Duodenal mucosa (tissue), 2 donors: ENCODE measurements at regions not wholly inside any gene's neighbourhood (a gene's known extent, or its start where the extent isn't known, plus 50 kb on each side); places are given as distances from the start of the nearest gene placed in this dataset.
"Not testable (repeated sequence)": the region's sequence is repeated elsewhere in the genome, so short reads cannot be mapped to it uniquely, and the experiment has no call there.

Experiments used
- H3K27ac ChIP-seq: one replicate; pipeline ENCODE4 v1.7.0; 2013; ENCODE audit warnings: low read depth, low read length
- H3K27me3 ChIP-seq, 2 donors: one replicate each; pipeline ENCODE4 v1.7.0; 2013; ENCODE audit warnings: low read length in 2 of 2, control low read depth in 1 of 2; ENCODE audit not compliant: insufficient read depth in 2 of 2, control insufficient read depth in 1 of 2
- H3K36me3 ChIP-seq, 2 donors: one replicate each; pipeline ENCODE4 v1.7.0; 2013; ENCODE audit warnings: low read length in 2 of 2, control low read depth in 1 of 2; ENCODE audit not compliant: insufficient read depth in 2 of 2, control insufficient read depth in 1 of 2
- H3K4me1 ChIP-seq, 2 donors: one replicate each; pipeline ENCODE4 v1.7.0; 2013; ENCODE audit warnings: low read length in 2 of 2, control low read depth in 1 of 2; ENCODE audit not compliant: insufficient read depth in 2 of 2, control insufficient read depth in 1 of 2
- H3K4me3 ChIP-seq, 2 donors: one replicate each; pipeline ENCODE4 v1.7.0; 2013; ENCODE audit warnings: low read length in 2 of 2, low read depth in 1 of 2
- H3K9ac ChIP-seq, 2 donors: one replicate each; pipeline ENCODE4 v1.7.0; 2013; ENCODE audit warnings: low read length in 2 of 2, low read depth in 1 of 2
- H3K9me3 ChIP-seq, 2 donors: one replicate each; pipeline ENCODE4 v1.7.0; 2013; ENCODE audit warnings: low read length in 2 of 2, control low read depth in 1 of 2; ENCODE audit not compliant: control insufficient read depth in 1 of 2

DNA sequence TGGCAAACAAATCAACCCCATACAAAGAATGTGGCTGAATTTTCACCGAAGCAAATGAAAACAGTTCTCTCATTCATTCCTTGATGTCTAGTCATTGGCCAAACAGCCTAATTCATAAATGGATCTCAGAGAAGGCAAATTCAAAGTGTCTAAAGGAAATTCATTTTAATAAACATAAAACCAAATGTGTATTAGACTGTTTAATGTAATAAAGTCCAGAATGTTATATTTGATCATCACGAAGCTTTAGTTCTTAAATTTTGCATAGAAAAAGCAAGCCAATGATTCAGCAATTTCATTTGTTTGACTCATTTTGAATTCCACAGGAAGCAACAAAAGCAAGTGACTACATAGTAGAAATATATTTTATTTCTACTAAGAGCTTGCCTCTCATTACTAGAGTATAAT lies 379.2 kb upstream of the ADAMTS5 start:
- Histone ChIP-seq H3K4me3 (no peak overlapping the region), H3K36me3 (no peaks in the 10 kb centered on the region), H3K9ac (no peak overlapping the region), H3K4me1 (no peaks in the 10 kb centered on the region), H3K27me3 (no peaks in the 10 kb centered on the region), H3K27ac (no peak overlapping the region), H3K9me3 (no peaks in the 10 kb centered on the region)

DNA sequence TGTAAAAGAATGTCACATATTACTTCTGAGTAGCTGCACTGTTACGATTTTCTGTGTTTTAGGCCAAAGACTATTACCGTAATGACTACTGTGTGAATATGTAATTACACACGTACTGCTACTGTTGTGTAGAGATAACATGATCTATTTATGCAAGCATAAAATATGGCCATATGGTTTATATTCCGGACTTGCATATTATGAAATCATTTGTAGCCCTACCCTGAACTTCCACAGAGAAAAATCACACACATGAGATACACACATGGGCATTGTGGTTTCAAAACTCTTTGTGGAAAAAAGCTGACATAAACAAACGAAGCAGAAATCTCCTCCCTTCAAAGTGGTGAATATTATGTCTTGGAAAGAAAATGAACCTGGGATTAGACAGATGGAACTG lies 373.0 kb upstream of the ADAMTS5 start:
- Histone ChIP-seq H3K27ac (no peak overlapping the region), H3K36me3 (no peaks in the 10 kb centered on the region), H3K9ac (no peak overlapping the region), H3K4me3 (no peak overlapping the region), H3K27me3 (no peaks in the 10 kb centered on the region), H3K4me1 (no peaks in the 10 kb centered on the region), H3K9me3 (no peaks in the 10 kb centered on the region)

DNA sequence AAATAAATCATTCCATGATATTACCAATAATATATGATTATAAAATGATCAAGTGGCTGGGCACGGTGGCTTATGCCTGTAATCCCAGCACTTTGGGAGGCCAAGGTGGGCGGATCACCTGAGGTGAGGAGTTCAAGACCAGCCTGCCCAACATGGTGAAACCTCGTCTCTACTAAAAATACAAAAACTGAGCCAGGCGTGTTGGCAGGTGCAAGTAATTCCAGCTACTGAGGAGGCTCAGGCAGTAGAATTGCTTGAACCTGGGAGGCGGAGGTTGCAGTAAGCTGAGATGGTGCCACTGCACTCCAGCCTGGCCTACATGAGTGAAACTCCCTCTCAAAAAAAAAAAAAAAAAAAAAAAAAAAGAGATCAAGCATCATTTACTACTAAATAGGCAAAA lies 371.1 kb upstream of the ADAMTS5 start:
- not testable (repeated sequence) for H3K9ac ChIP-seq, H3K27ac ChIP-seq, H3K27me3 ChIP-seq, H3K4me3 ChIP-seq, H3K9me3 ChIP-seq, H3K4me1 ChIP-seq, H3K36me3 ChIP-seq

DNA sequence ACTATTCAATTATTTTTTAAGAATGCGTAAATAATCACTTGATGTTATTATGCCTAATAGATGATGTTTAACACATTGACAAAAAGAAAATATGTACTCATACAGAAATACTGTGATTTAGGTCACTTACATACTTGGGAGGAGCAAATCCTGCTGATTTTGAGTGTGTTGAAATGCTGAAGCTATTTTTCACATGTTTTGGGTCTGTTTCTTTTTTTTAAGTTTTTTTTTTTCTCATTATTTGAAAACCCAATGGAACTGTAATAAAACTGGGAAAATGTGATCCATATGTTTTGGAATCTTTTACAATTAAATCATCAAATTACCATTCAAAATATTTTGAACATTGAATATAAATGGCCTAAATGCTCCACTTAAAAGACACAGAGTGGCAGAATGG lies 366.2 kb upstream of the ADAMTS5 start:
- H3K36me3 ChIP-seq: no peaks in the 10 kb centered on the region
- no peaks in the 10 kb centered on the region for H3K9me3 ChIP-seq
- no peak overlapping the region for H3K27ac ChIP-seq
- no peaks in the 10 kb centered on the region for H3K27me3 ChIP-seq
- no peaks in the 10 kb centered on the region for H3K4me1 ChIP-seq
- no peak overlapping the region for H3K9ac ChIP-seq
- H3K4me3 ChIP-seq: no peak overlapping the region

DNA sequence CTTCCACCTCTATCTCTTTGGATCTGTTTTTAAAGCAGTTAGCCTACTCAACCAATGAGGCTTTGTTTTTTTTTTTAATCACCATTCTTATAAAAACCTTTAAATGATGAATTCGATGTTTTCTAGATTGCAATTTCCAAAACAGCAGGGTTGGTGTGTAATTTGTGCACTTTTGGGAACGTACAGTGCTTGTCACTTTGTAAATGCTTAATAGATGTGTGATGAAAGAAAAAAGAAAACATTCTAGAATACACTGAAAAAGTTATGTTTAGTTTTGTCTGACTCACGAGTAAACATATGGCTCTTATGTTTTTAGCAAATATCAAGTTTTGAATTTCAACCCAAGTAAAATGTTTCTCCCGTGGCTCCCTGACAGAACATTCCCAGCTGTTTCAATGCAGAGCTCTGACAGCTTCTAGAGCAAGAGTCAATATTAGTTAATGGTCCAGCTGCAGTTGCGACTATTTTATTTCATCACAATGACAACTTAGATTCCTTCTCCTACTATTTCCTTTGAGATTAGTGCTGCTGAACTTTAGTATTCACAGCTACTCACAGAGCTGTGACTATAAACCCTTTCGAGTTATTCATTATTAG lies 362.5 kb upstream of the ADAMTS5 start:
- Histone ChIP-seq H3K4me1 (no peaks in the 10 kb centered on the region), H3K9me3 (no peaks in the 10 kb centered on the region), H3K36me3 (no peaks in the 10 kb centered on the region), H3K9ac (no peak overlapping the region), H3K27ac (no peak overlapping the region), H3K4me3 (no peak overlapping the region), H3K27me3 (no peaks in the 10 kb centered on the region)

DNA sequence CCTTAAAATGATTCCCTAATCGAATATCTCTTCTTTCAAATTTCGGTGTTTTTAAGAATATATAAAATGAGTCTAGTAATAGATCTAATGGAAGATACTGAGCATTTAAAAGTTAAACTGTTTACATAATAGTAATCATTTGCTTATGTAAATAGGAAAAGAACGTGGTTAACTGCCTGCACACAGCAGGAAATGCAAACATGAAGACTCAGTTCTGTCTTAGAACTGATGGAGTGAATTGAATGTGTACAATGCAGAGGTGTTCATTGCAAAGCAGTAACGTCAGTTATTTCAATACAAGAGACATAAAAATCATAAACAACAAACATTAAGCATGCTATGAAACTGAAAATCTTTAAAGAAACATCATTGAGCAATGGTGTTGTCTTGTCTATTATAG lies 359.4 kb upstream of the ADAMTS5 start:
- H3K4me1 ChIP-seq: no peaks in the 10 kb centered on the region
- H3K36me3 ChIP-seq: no peaks in the 10 kb centered on the region
- H3K4me3 ChIP-seq: no peak overlapping the region
- H3K9me3 ChIP-seq: no peaks in the 10 kb centered on the region
- no peak overlapping the region for H3K27ac ChIP-seq
- H3K27me3 ChIP-seq: no peaks in the 10 kb centered on the region
- no peak overlapping the region for H3K9ac ChIP-seq

DNA sequence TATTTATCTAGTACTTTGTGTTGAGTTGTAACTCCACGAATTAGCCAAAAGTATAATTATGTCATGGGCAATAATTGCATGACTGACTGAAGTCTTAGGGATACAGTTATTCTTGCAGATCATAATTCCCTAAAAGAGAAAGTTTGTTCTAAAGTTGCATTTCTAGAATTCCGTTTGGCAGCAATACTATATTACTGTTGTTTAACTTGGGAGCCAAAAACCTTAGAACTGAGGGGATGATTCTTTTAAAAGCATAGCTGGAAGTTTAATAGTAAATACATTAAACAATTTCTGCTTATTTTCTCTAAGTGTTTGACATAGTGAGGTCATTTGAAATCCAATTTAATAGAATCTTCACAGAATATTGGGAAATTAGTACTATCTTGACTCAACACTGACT lies 356.4 kb upstream of the ADAMTS5 start:
- Histone ChIP-seq H3K4me1 (no peaks in the 10 kb centered on the region), H3K4me3 (no peak overlapping the region)

DNA sequence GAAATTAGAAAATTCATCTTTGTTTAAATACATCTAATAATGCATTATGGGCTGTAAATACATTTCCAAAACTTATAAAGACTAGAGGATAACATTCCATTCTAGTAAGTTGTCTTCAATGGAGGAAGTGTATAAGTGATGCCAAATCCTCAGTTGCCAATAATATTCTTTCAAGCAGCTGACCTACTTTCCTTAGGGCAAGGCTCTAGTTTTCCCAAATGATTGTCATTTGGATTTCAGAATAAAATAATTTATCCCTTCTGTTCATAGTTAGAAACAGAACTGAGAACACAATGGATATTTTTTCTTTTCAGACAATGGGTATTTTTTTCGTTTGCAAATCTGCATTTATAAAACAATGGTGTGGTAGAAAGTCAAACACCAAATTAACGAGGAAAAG lies 354.9 kb upstream of the ADAMTS5 start:
- H3K9ac ChIP-seq: no peak overlapping the region
- no peak overlapping the region for H3K4me3 ChIP-seq
- H3K9me3 ChIP-seq: no peaks in the 10 kb centered on the region
- H3K36me3 ChIP-seq: no peaks in the 10 kb centered on the region
- H3K4me1 ChIP-seq: no peaks in the 10 kb centered on the region
- H3K27me3 ChIP-seq: no peaks in the 10 kb centered on the region
- no peak overlapping the region for H3K27ac ChIP-seq

More for the DNA sequence above, 356.4 kb upstream of the ADAMTS5 start:
- no peak overlapping the region for H3K9ac ChIP-seq
- no peaks in the 10 kb centered on the region for H3K9me3 ChIP-seq
- no peaks in the 10 kb centered on the region for H3K36me3 ChIP-seq
- no peak overlapping the region for H3K27ac ChIP-seq
- no peaks in the 10 kb centered on the region for H3K27me3 ChIP-seq

DNA sequence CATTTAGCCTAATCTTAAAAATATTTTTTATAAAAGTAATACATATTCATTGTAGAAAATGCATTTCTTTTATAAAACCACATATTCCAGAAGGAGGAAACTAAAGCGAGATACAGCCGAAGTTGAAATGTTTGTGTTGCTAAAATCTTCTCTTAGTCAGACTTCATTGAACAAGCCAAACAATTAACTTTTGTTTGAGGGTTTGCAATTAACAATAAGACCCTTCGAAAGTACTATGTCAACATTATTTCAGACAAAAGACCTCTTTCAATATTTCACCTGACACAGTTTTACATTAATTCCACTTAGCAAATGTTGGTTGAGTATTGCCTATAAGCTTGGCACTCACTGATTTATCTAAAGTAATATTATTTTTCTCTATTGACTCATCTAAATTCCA lies 354.0 kb upstream of the ADAMTS5 start:
- Histone ChIP-seq H3K4me1 (no peaks in the 10 kb centered on the region), H3K9ac (no peak overlapping the region), H3K27ac (no peak overlapping the region), H3K27me3 (no peaks in the 10 kb centered on the region), H3K9me3 (no peaks in the 10 kb centered on the region), H3K36me3 (no peaks in the 10 kb centered on the region), H3K4me3 (no peak overlapping the region)

DNA sequence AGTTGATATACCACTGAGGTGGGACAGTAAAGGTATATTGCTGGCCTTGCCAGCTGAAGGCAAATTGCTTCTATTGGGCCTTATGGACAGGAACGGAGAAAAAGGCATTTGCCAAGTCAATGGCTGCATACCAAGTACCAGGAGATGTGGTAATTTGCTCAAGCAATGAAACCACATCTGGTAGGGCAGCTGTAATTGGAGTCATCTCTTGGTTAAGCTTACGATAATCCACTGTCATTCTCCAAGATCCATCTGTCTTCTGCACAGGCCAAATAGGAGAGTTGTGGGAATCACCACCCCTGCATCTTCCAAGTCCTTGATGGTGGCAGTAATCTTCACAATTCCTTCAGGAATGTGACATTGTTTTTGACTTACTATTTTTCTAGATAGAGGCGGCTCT lies 350.7 kb upstream of the ADAMTS5 start:
- H3K9ac ChIP-seq, H3K9me3 ChIP-seq, H3K36me3 ChIP-seq, H3K4me1 ChIP-seq, H3K27me3 ChIP-seq, H3K4me3 ChIP-seq, H3K27ac ChIP-seq: not testable (repeated sequence)

DNA sequence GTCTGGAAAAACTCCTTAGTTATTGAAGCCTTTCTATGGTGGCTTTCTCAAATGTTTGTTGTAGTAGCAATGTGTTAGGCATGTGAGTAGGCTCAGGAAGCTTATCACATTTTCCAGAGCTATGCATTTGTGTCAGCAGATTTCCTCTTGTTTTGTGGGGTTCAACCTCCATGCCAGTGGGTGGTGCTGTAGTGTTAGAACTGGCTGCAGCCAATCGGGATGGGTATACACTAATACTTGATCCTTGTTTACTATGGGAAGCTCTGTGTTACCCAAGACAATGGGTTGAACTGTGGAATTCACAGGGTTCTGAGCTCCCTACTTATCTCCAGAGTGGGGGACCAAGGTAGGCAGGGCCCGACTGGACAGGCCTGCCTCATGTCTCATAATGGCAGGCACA lies 348.5 kb upstream of the ADAMTS5 start:
- no peaks in the 10 kb centered on the region for H3K9me3 ChIP-seq
- H3K36me3 ChIP-seq: no peaks in the 10 kb centered on the region
- H3K27ac ChIP-seq: no peak overlapping the region
- no peaks in the 10 kb centered on the region for H3K27me3 ChIP-seq
- H3K9ac ChIP-seq: no peak overlapping the region
- no peaks in the 10 kb centered on the region for H3K4me1 ChIP-seq
- no peak overlapping the region for H3K4me3 ChIP-seq
